HUES48 (cell line): ENCODE measurements at regions not wholly inside any gene's neighbourhood (a gene's known extent, or its start where the extent isn't known, plus 50 kb on each side); places are given as distances from the start of the nearest gene placed in this dataset.
"Not testable (repeated sequence)": the region's sequence is repeated elsewhere in the genome, so short reads cannot be mapped to it uniquely, and the experiment has no call there.

Experiments used
- H3K27ac ChIP-seq: one replicate; pipeline ENCODE4 v1.7.0; 2013; ENCODE audit warnings: low read depth, low read length, inconsistent platforms
- H3K27me3 ChIP-seq: 2 replicates; pipeline ENCODE4 v1.6.1; 2013; ENCODE audit warnings: mild to moderate bottlenecking, low read length; ENCODE audit not compliant: control insufficient read depth, insufficient read depth
- H3K36me3 ChIP-seq: 2 replicates; pipeline ENCODE4 v1.6.1; 2013; ENCODE audit warnings: low read length; ENCODE audit not compliant: control insufficient read depth, insufficient read depth
- H3K4me1 ChIP-seq: 2 replicates; pipeline ENCODE4 v1.6.1; 2013; ENCODE audit warnings: mild to moderate bottlenecking, low read length; ENCODE audit not compliant: control insufficient read depth, insufficient read depth
- H3K4me3 ChIP-seq: 2 replicates; pipeline ENCODE4 v1.5.1; 2013; ENCODE audit warnings: mild to moderate bottlenecking, low read depth, low read length
- H3K9ac ChIP-seq: 2 replicates; pipeline ENCODE4 v1.6.1; 2013; ENCODE audit warnings: mild to moderate bottlenecking, low read depth, low read length, moderate library complexity
- H3K9me3 ChIP-seq: 2 replicates; pipeline ENCODE4 v1.6.1; 2013; ENCODE audit warnings: low read length; ENCODE audit not compliant: control insufficient read depth, insufficient read depth

- Histone ChIP-seq H3K4me1 (peaks cover 7% of the 10 kb centered on the region; the same call in 1 of the 2 replicates), H3K27me3 (no peaks in the 10 kb centered on the region), H3K27ac (no peak overlapping the region), H3K4me3 (no peak overlapping the region), H3K36me3 (no peaks in the 10 kb centered on the region), H3K9ac (no peak overlapping the region), H3K9me3 (no peaks in the 10 kb centered on the region)
Measured at GRCh38 chr1:220448217-220448616, 79.7 kb upstream of the MARK1 start.

GRCh38 chr1:220444586-220444985 lies 83.3 kb upstream of the MARK1 start:
- not testable (repeated sequence) for H3K27ac ChIP-seq, H3K36me3 ChIP-seq, H3K4me1 ChIP-seq, H3K9me3 ChIP-seq, H3K4me3 ChIP-seq, H3K27me3 ChIP-seq, H3K9ac ChIP-seq

GRCh38 chr1:220441211-220441610 lies 86.7 kb upstream of the MARK1 start:
- H3K9ac ChIP-seq, result no peak overlapping the region
- no peaks in the 10 kb centered on the region for H3K36me3 ChIP-seq
- H3K4me3 ChIP-seq, result no peak overlapping the region
- H3K27me3 ChIP-seq, result no peaks in the 10 kb centered on the region
- no peaks in the 10 kb centered on the region for H3K4me1 ChIP-seq
- no peak overlapping the region for H3K27ac ChIP-seq
- no peaks in the 10 kb centered on the region for H3K9me3 ChIP-seq

GRCh38 chr1:220438741-220439140 lies 89.2 kb upstream of the MARK1 start:
- no peaks in the 10 kb centered on the region for H3K36me3 ChIP-seq
- H3K27ac ChIP-seq, result no peak overlapping the region
- no peaks in the 10 kb centered on the region for H3K9me3 ChIP-seq
- H3K27me3 ChIP-seq, result no peaks in the 10 kb centered on the region
- no peak overlapping the region for H3K4me3 ChIP-seq
- no peak overlapping the region for H3K9ac ChIP-seq
- H3K4me1 ChIP-seq, result no peaks in the 10 kb centered on the region

GRCh38 chr1:220432408-220432807 lies 95.5 kb upstream of the MARK1 start:
- no peaks in the 10 kb centered on the region for H3K27me3 ChIP-seq
- H3K9ac ChIP-seq, result no peak overlapping the region
- H3K4me1 ChIP-seq, result peaks cover 4% of the 10 kb centered on the region; the same call in 1 of the 2 replicates
- no peak overlapping the region for H3K27ac ChIP-seq
- H3K36me3 ChIP-seq, result no peaks in the 10 kb centered on the region
- H3K9me3 ChIP-seq, result no peaks in the 10 kb centered on the region
- no peak overlapping the region for H3K4me3 ChIP-seq

GRCh38 chr1:220431554-220432239 lies 96.2 kb upstream of the MARK1 start:
- Histone ChIP-seq H3K27me3 (no peaks in the 10 kb centered on the region), H3K36me3 (no peaks in the 10 kb centered on the region), H3K9me3 (no peaks in the 10 kb centered on the region), H3K4me1 (peaks cover 4% of the 10 kb centered on the region; the same call in 1 of the 2 replicates), H3K9ac (no peak overlapping the region), H3K4me3 (no peak overlapping the region), H3K27ac (no peak overlapping the region)

GRCh38 chr1:220430586-220430985 lies 97.3 kb upstream of the MARK1 start:
- Histone ChIP-seq H3K4me3 (no peak overlapping the region), H3K27ac (no peak overlapping the region), H3K9ac (no peak overlapping the region), H3K4me1 (peaks cover 4% of the 10 kb centered on the region; the same call in 1 of the 2 replicates), H3K36me3 (no peaks in the 10 kb centered on the region), H3K9me3 (no peaks in the 10 kb centered on the region), H3K27me3 (no peaks in the 10 kb centered on the region)

GRCh38 chr1:220430059-220430458 lies 97.9 kb upstream of the MARK1 start:
- Histone ChIP-seq H3K4me3 (no peak overlapping the region), H3K4me1 (peaks cover 4% of the 10 kb centered on the region; the same call in 1 of the 2 replicates), H3K36me3 (no peaks in the 10 kb centered on the region), H3K9ac (no peak overlapping the region), H3K27me3 (no peaks in the 10 kb centered on the region), H3K9me3 (no peaks in the 10 kb centered on the region), H3K27ac (no peak overlapping the region)

- Histone ChIP-seq H3K36me3 (no peaks in the 10 kb centered on the region), H3K27ac (no peak overlapping the region), H3K9me3 (no peaks in the 10 kb centered on the region), H3K4me1 (peaks cover 4% of the 10 kb centered on the region; the same call in 1 of the 2 replicates), H3K4me3 (no peak overlapping the region), H3K9ac (no peak overlapping the region), H3K27me3 (no peaks in the 10 kb centered on the region)
Measured at GRCh38 chr1:220426989-220427388, 100.9 kb upstream of the MARK1 start.

GRCh38 chr1:220425852-220426251 lies 102.1 kb upstream of the MARK1 start:
- H3K9me3 ChIP-seq, result no peaks in the 10 kb centered on the region
- no peak overlapping the region for H3K9ac ChIP-seq
- H3K4me1 ChIP-seq, result peaks cover 4% of the 10 kb centered on the region; the same call in 1 of the 2 replicates
- no peak overlapping the region for H3K4me3 ChIP-seq
- H3K27me3 ChIP-seq, result no peaks in the 10 kb centered on the region
- no peak overlapping the region for H3K27ac ChIP-seq
- H3K36me3 ChIP-seq, result no peaks in the 10 kb centered on the region

- no peaks in the 10 kb centered on the region for H3K36me3 ChIP-seq
- H3K27ac ChIP-seq, result no peak overlapping the region
- H3K4me3 ChIP-seq, result no peak overlapping the region
- no peaks in the 10 kb centered on the region for H3K9me3 ChIP-seq
- H3K9ac ChIP-seq, result no peak overlapping the region
- no peaks in the 10 kb centered on the region for H3K27me3 ChIP-seq
- no peaks in the 10 kb centered on the region for H3K4me1 ChIP-seq
Measured at GRCh38 chr1:220421508-220421907, 106.4 kb upstream of the MARK1 start.
